GM18867 (cell line): ENCODE measurements at regions not wholly inside any gene's neighbourhood (a gene's known extent, or its start where the extent isn't known, plus 50 kb on each side); places are given as distances from the start of the nearest gene placed in this dataset.
"Not testable (repeated sequence)": the region's sequence is repeated elsewhere in the genome, so short reads cannot be mapped to it uniquely, and the experiment has no call there.

Experiments used
- ATAC-seq: cut with Tn5 transposase; IDR thresholded peaks from one replicate; pipeline ENCODE4 v1.9.1; 2021; ENCODE audit warnings: mild to moderate bottlenecking, moderate library complexity; ENCODE audit not compliant: unreplicated experiment

GRCh38 chr2:61632276-61633169 is 94.4 kb upstream of the XPO1 start:
- ATAC-seq: no peak

DNA sequence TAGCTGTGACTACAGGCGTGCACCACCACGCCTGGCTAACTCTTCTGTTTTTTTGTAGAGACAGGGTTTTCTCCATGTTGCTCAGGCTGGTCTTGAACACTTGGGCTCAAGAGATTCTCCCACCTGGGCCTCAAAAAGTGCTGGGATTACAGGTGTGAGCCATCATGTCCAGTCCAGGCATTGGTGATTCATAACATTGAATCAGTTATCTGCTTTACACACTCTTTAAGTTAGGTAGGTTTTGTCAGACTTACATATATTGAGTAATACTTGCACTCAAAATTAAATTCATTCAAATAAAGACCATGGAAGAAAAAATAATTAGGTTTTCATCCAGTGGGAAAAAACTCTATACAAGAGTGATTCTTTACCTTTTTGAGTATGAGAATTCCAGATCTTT is 93.2 kb upstream of the XPO1 start:
- no peak for ATAC-seq

- no peak for ATAC-seq
Measured at GRCh38 chr2:61626827-61627226, 88.7 kb upstream of the XPO1 start.

DNA sequence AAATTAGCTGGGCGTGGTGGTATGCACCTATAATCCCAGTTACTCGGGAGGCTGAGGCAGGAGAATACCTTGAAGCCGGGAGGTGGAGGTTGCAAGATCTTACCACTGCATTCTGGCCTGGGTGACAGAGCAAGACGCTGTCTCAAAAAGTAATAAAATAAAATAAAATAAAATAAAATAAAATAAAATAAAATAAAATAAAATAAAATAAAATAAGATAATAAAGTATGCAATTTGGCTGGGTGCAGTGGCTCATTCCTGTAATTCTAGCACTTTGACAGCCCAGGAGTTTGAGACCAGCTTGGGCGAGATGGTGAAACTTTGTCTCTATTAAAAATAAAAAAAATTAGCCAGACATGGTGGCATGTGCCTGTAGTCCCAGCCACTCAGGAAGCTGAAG is 85.6 kb upstream of the XPO1 start:
- no peak for ATAC-seq

- ATAC-seq: no peak
Measured at GRCh38 chr2:61620244-61621159, 82.3 kb upstream of the XPO1 start.

DNA sequence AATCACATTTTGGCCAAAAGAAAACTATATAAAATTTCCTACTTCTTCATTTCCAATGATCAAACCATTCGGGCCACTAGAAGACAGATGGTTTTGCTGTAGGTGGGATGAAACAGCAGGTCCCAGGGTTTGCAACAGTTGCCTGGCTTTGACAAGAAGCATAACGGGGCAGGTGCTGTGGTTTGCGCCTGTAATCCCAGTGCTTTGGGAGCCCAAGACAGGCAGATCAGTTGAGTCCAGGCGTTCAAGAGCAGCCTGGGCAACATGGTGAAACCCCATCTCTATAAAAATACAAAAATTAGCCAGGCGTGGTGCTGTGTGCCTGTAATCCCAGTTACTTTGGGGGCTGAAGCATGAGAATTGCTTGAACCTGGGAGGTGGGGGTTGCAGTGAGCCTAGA is 81.4 kb upstream of the XPO1 start:
- ATAC-seq: no peak

GRCh38 chr2:61617610-61618009 is 79.5 kb upstream of the XPO1 start:
- no peak for ATAC-seq

DNA sequence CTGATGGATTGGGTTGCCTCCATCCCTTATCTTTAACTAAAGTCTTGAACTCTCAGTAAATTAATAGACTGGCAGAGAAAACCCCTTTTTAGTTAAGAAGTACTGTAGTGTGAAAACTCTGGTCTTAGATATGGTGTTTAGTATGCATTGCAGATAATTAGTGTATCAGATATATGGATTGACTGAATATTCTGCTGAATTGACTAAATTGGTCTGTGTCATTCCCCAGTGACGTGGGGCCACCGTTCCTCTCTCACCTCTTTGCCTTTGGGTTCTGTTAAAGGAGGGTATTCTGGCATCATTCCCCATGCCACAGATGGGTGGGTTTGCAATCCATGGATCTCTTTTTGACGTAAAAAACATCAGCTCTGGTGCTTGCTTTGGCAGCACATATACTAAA is 67.1 kb upstream of the XPO1 start:
- no peak for ATAC-seq

DNA sequence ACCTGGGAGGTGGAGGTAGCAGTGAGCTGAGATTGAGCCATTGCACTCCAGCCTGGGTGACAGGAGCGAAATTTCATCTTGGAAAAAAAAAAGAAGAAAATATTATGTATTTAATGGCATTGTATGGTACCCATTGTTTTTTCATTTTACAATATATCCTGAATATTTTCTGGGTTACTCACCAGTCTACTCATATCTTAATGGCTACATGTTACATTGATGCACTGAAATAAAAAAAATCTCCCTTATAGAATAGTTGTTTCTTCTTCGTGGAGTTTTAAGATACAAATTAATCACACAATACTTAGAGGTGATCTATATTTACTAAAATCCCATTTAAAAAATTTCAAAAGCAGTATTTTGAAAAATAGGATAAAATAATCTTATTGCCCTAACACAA is 66.3 kb upstream of the XPO1 start:
- ATAC-seq: no peak

- not testable (repeated sequence) for ATAC-seq
Measured at GRCh38 chr2:61598515-61599156, 60.5 kb upstream of the XPO1 start.

GRCh38 chr2:61597300-61598289 is 59.4 kb upstream of the XPO1 start:
- ATAC-seq: no peak

- ATAC-seq: not testable (repeated sequence)
Measured at GRCh38 chr2:61594201-61594600, 56.0 kb upstream of the XPO1 start.

DNA sequence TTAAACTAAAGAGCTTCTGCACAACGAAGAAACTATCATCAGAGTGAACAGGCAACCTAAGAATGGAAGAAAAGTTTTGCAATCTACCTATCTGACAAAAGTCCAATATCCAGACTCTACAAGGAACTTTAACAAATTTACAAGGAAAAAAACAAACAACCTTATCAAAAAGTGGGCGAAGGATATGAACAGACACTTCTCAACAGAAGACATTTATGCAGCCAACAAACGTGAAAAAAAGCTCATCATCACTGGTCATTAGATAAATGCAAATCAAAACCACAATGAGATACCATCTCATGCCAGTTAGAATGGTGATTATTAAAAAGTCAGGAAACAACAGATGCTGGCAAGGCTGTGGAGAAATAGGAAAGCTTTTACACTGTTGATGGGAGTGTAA is 55.5 kb upstream of the XPO1 start:
- not testable (repeated sequence) for ATAC-seq

DNA sequence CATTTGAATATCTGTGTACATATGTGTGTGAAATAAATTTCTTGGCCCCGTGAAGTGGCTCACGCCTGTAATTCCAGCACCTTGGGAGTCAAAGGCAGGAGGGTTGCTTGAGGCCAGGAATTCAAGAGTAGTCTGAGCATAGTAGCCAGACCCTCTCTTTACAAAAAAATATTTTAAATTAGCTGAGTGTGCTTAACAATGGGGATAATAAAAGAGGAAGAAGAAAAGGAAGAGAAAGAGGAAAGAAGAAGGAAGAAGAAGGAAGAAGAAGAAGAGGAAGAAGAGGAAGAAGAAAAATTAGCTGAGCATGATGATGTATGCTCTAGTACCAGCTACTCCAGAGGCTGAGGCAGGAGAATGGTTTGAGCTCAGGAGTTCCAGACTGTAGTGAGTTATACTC is 52.1 kb upstream of the XPO1 start:
- ATAC-seq: no peak

DNA sequence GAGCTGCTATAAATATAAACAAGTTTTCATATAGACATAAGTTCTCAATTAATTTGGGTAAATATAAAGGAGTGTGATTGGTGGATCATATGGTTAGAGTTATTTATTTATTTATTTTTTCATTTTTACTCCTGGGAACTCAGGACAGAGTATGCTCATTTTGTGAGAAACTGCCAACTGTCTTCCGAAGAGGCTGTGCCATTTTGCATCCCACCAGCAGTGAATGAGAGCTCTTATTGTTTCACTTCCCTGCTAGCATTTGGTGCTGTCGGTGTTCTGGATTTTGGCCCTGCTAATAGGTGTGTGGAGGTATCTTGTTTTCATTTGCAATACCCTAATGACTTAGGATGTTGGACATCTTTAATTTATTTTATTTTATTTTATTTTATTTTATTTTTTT is 50.4 kb upstream of the XPO1 start:
- ATAC-seq: no peak
